DND-41 (cell line): ENCODE measurements at regions not wholly inside any gene's neighbourhood (a gene's known extent, or its start where the extent isn't known, plus 50 kb on each side); places are given as distances from the start of the nearest gene placed in this dataset.

Experiments used
- EZH2 ChIP-seq: IDR thresholded peaks from 3 replicates; pipeline ENCODE4 v1.6.1; 2012; ENCODE audit warnings: borderline replicate concordance, low read depth, mild to moderate bottlenecking, moderate library complexity, low read length, inconsistent platforms; ENCODE audit not compliant: severe bottlenecking
- TF ChIP-seq, protein P1 (sequence below): IDR thresholded peaks from 2 replicates; pipeline ENCODE4 v1.5.1; 2012; ENCODE audit warnings: borderline replicate concordance, low read length, moderate library complexity, mild to moderate bottlenecking; ENCODE audit not compliant: poor library complexity, severe bottlenecking; ENCODE audit errors: extremely low read depth

DNA sequence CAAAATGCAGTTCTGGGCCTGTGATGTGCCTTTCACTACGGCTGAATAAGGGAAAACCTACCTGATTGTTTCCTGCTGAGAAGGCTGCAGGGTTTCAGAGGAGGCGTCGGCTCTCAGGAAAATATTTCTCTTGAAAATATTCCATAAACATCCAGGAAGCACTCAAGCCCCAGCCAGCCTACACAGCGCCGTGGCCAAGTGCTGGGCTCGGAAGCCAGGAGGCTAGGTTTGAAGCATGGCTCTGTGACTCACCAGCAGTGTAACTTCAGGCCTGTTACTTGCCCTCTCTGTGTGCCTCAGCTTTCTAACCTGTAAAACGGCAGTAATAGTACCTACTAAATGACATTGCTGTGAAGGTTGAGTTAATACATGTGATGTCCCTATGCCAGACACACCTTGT lies 399.1 kb downstream of the GATA3 start:
- TF ChIP-seq EZH2 = no peak
- TF ChIP-seq, protein P1, sequence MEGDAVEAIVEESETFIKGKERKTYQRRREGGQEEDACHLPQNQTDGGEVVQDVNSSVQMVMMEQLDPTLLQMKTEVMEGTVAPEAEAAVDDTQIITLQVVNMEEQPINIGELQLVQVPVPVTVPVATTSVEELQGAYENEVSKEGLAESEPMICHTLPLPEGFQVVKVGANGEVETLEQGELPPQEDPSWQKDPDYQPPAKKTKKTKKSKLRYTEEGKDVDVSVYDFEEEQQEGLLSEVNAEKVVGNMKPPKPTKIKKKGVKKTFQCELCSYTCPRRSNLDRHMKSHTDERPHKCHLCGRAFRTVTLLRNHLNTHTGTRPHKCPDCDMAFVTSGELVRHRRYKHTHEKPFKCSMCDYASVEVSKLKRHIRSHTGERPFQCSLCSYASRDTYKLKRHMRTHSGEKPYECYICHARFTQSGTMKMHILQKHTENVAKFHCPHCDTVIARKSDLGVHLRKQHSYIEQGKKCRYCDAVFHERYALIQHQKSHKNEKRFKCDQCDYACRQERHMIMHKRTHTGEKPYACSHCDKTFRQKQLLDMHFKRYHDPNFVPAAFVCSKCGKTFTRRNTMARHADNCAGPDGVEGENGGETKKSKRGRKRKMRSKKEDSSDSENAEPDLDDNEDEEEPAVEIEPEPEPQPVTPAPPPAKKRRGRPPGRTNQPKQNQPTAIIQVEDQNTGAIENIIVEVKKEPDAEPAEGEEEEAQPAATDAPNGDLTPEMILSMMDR = no peak
